Renal cortex interstitium (tissue), 11 donors: ENCODE measurements at regions not wholly inside any gene's neighbourhood (a gene's known extent, or its start where the extent isn't known, plus 50 kb on each side); places are given as distances from the start of the nearest gene placed in this dataset.

Experiments used
- DNase-seq, 11 donors: peaks; one replicate each; pipeline ENCODE4 v3.0.0-alpha.2; 2013; ENCODE audit warnings: low read depth in 9 of 11, low spot score in 4 of 11; ENCODE audit errors: extremely low read depth in 1 of 11

DNA sequence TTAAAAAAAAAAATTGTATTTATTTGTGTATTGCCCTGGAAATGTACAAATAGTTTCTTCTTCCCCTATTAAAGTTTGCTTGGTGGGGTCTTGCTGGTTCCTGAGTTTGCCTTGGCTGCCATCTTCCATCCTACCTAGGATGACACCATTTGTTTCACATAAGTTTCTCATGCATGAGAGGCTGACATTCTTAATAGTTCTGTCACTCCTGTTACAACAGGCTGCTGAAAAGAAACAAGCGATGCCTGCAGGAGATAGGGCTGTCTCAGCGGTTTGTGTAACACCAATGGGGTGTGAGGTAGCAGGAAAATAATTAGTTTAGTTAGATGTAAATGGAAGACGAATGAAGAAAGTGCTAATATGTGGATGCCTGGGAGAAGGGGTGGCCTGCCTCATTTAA lies 1000.9 kb upstream of the RBFOX1 start:
- DNase-seq, result no peak

DNA sequence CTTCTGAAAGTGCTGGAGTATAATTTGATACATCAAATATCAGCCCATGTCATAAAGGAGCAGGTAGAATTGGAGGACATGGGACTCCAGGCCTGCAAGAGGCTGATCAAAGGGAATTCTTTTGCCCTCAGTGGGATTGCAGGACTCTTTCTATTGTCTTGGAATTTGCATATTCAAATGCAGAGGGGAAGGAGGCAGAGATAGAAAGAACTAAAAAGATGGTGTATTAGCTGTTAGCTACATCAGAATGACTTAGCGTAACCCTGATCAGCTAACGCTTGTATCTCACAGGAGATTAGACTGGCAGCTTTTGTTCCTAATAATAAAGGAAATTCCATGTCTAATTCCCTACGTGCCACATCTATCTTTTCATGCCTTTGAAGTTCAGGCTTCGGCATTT lies 1014.7 kb upstream of the RBFOX1 start:
- DNase-seq, result no peak

DNA sequence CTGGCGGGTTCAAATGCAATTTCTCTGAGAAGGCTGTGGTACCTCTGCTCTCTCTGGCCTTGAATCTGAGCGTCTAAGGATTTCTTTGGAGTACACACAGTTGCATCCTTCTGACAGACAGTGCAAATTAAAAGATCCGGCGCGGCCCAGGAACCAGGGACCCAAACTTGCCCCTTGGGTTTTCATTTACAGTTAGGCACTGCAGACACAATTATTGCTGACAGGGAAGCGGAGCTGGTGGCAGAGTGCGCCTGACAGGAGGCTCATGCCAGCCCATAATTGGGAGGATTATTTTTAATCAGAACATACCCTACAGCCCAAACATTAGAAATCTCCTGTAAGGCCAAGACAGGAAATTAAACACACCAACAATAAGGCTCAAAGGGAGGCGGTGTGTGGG lies 1023.4 kb upstream of the RBFOX1 start:
- no peak for DNase-seq

DNA sequence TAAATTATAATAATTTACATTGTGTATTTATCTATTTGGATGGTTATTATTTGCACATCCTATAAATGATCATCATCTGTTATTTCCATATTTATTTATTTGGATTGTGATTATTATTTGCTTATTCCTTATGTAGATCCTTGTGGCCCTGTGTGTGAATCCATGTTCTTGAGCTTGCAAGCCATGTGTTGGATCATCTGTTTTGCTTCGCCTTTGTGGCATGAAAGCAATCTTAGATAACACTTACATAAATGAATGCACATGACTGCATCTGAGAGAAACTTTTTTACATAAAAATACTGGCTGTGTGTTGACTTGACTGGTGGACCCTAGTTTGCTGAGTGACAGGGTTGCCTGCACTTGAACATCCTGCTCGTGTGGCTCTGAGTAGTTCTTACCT lies 1024.5 kb upstream of the RBFOX1 start:
- DNase-seq, result no peak

DNA sequence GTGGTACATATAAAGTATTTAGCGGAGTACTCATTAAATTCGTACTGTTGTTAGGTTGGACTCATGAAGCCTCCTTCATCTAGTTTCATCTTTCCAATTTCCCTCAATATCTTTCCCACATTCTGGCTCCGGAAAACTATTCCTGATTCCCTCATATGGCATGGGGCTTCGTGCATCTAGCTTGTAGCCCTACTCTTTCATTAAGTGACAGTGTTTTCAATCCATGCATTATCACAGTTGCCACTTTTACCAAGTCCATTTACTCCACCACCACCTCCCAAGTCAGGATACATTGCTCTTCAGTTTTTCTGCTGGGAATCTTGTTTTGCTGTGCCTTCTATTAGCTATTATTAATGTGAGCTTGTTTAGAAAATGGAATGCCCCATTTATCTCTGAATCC lies 1032.1 kb upstream of the RBFOX1 start:
- DNase-seq, result no peak

DNA sequence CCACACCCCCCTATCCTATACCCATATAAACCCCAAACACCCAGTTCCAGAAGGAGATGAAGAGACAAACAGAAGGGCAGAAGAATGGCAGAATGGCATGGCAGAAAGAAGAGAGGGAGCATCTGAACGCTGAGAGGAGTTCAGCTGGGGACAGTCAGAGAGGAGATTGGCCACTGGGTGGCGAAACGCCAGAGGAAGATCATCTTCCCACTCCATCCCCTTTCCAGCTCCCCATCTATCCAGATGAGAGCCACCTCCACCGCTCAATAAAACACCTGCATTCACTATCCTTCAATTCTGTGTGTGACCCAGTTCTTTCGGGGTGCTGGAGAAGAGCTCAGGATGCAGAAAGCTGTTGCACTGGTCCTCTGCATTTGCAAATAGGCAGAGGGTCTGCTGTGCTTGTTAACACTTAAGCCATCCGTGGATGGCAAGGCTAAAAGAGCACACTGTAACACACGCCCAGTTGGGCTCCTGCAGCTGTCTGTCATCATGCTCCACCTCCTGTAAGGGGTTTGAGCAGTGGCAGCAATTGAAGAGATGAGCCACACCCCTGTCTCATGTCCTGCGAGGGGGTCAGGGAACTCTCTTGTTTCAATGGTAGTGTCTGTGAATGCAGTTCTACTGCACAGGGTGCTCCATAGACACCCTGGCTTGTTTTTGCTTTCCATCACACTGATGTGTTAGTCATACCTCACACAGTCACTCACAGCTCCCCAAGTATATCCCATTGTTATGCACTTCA lies 1034.8 kb upstream of the RBFOX1 start:
- no peak for DNase-seq

DNA sequence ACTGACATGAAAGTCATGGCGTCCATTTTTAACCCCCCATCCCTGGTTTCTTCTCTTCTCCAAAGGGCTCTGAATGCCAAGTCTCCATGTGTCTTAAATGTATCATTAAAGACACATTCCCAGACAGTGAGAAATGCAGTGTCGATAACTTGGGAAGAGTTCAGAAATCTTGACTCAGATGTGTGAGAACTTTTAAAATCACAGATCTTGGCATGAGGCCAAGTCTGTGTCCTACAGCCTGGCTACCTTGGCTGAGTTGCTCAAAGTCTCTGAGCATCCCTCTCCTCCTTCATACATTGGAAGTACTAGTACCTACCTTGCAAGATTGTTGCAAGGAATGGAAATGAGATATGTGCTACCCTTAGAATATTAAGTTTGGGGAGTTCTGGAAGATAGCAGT lies 1046.5 kb upstream of the RBFOX1 start:
- no peak for DNase-seq

DNA sequence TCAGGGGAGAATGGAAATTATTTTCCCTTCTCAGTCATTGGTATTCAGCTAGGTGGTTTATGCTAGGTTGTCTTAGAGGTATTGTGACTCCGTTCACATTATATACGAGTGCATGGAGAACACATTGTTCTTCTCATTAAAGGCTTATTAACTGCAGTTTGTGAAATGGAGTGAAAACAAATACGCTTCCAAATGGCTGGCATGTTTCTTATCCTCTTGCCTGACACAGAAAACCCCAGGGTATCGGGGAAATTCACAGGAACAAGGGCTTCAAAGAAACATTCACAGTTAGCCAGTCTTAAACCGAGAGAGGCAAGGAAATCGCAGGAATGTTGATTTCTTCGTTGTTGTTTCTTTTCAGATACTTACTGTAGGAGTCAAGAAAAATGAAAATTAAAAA lies 1047.9 kb upstream of the RBFOX1 start:
- DNase-seq, result no peak

DNA sequence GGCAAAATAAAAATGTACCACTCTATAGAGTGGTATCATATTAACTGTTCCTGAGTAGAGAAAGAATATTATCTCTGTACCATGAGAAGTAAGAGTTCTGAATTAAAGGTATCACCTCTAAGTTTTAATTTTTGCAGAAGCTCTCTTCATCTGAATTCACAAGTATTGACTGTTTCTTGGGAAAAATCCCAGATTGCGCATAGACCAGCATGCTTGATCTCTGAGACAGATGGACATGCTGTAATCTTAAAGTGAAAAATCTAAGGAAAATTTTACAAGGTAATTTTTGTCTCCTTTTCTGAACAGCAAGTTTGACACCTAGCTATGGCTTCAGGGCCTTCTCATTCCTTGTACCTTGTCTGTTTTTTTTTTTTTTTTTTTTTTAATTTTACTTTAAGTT lies 1050.7 kb upstream of the RBFOX1 start:
- no peak for DNase-seq

DNA sequence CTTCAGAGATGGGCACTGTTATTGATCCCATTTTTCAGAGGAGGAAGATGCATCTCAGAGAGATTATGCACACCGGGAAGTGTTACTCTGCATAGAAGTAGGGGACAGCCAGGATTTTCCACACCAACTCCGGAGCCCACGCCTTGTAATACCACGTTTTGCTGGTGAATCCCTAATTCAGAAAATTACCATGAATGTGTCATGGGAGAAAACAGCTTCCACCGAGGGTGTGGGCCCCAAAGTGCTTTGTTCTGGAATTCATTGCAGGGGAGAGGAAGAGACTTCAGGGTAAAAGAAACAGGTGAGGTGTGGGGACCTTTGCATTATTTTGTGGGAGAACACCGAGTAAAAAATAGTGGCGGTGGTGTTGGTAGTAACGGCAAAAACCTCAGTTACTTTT lies 1051.4 kb upstream of the RBFOX1 start:
- DNase-seq, result no peak

DNA sequence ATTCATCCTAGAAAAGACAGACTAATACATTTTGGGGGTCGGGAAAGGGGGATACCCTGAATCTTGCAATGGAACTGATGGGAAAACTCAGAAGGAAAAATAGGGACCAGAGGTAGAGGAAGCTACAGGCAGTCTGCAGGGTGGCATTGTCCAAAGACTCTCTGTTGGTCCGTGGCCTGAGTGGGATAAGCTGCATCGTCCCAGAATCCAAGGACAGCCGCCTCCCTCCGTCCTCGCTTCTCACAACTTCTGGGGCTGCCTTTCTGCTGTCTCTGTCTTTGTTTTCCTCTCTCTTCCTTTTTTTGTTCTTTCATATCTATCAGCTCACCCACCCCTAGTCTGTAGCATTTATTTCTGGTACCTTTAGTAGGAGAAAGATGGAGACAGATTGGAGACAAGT lies 1052.6 kb upstream of the RBFOX1 start:
- DNase-seq, result no peak

DNA sequence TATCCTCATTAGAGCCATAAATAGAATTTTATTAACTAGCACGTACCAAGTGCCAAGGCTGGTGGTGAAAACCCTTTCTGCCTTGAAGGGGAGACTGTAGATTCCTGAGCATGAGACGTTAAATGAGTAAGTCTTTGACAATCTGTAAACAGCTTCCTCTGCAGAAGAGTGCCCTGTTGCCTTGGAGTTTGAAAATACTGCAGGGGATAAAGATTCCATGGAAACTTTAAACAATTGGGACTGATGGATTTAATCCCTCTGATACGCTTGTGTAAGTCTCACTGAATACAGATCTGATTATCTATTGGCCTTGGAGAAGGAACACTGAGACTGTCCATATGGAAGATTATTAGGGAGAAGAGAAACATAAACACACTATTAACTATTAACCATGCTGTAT lies 1053.4 kb upstream of the RBFOX1 start:
- no peak for DNase-seq

DNA sequence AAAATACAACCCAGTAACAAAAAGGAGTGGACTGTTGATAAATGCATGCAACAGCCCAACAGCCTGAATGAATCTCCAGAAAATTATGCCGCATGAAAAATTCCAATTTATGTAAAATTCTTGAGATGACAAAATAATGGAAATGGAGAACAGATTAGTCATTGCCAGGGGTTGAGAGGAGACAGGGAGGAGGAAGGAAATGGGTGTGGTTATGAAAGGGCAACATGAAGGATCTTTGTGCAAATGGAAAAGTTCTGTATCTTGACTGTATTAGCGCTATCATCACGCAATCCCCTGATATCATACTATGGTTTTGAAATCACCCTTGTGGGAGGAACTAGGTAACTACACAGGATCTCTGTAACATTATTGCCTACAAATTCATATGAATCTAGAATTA lies 1058.3 kb upstream of the RBFOX1 start:
- no peak for DNase-seq

DNA sequence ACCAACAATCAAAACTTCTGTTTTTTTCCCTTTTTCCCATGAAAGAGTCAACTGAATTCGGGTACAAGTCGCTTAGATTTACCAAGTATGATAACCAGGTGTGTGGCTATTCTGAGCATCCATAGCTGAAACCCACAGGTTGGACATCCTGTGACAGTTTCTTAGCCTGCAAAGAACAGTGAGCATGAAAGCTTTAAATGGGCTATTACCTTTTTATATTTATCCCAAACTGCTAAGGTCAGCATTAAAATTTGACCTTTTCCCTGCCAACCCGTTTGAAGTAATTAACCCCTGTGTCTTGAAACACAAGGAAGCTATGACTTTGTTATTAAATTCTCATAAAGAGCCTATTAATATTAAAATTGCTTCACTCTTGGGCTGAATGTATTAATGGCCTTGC lies 1065.0 kb upstream of the RBFOX1 start:
- DNase-seq, result no peak

DNA sequence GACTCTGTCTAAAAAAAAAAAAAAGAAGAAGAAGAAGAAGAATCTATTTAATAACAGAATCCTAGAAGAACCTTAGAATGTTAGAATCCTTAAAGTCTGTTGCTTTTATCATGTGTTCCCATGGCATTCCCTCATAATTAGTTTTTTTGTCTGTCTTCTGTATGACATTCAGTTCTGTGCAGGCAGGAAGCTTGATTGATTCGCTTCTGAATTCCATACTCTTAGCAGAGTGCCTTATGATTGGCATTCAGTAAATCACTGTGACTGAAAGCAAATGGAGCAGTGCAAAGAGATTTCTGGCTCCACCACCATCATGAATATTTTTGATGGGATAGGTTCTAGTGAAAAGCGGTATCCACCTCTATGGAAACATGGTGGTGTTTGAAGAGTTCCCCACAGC lies 1065.9 kb upstream of the RBFOX1 start:
- DNase-seq, result no peak

DNA sequence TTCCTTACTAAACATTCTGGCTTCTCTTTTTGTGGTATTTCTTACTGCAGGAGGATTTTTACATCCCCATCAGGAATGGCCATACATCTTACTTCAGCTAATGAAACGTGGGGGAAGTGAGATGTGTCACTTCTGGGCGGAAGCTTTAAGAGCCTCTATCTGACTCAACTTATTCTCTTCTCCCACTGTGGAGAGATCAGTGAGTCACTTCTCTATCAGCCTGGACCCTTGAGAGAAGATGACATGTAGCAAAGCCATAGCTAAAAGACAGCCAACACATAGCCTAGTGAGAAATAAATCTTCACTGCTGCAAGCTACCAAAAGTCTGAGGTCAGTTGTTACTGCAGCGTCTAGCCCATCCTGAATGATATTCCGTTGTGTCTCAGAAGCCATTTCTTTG lies 1066.7 kb upstream of the RBFOX1 start:
- DNase-seq, result no peak

DNA sequence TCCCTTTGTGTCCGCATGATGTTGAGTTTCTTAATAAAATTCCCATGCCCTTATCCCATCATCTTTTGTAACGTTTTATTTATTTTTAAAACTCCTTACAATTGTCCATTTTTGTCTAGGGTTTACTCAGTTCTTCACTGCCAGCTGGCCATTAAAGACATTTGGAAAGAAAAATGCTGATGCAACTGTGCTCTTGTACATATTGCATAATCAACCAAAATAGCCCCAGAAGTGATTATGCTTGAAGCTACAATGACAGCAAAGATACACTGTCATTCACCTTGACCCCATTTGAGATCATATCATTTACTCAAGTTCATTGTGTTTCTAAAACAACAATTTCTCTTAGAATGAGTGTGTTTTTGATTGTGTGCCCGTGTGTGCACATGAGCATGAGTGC lies 1074.6 kb upstream of the RBFOX1 start:
- no peak for DNase-seq

DNA sequence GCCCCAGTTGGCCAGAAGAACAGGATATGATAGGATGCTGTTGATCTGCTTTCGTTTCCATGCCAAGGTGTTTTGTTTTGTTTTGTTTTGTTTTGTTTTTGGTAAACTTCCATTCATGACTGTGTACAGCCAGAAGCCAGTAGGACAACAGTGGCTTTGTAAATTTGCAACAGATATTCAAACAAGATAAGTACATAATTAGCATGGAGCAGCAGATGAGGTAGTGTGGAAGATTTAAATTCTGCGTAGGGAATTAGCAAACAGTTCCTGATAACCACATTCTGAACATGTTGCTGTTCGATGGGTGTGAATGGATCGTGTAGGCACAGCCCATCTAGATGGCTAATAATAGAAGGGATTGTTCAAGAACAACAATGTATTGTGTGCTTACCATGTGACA lies 1080.1 kb upstream of the RBFOX1 start:
- no peak for DNase-seq

DNA sequence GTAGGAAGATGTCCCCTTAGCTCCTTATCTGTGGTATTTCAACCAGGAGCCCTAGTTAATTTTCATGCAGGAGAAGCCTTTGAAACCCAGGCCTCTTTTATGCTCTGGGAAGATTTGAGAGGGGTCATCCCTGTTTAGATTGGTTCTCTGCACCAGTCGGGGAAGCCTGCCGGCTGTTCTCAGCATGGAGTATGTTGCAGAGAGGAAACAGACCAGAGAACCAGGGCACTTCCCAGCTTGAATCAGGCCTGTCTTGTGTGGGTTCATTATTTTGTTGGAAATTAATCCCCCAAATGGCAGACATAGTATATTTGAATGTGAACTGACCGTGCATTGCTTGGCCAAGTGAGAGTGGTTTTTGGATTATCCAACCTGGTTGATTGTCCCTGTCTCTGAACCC lies 1082.1 kb upstream of the RBFOX1 start:
- DNase-seq, result no peak

DNA sequence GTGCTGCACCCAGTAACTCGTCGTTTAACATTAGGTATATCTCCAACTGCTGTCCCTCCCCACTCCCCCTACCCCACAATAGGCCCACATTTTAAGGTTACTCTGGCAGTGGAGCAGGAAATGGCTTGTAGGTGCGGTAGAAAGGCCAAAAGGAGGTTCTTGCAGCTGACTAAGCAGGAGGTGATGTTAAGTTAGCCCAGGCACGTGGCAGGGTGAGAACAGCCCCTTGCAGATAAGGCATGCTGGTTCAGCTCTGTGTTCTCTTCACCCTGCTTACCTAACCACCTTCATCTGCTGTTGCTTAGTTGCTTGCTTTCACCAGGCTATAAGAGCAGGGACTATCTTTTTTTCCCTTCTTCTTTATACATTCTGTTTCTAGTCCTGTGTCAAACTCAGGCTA lies 1082.8 kb upstream of the RBFOX1 start:
- DNase-seq, result no peak

DNA sequence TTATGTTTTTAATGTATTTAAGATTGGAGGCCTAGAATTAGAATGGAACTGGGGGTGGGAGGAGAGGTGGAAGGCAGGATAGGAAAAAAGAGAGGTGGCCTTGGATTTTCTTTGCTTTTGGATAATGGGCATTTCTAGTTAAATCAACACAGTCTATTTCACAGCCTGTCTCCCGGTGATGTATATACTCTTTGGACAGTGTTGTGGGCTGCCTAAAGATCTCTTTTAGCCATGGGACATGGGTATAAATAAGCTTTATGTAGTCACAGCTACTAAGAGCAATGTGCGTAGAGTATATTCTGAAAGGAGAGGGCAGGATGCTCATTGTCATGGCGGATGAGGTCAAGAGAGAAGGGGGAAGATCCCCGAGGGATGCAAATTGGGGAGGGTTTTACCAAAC lies 1084.4 kb upstream of the RBFOX1 start:
- DNase-seq, result no peak

DNA sequence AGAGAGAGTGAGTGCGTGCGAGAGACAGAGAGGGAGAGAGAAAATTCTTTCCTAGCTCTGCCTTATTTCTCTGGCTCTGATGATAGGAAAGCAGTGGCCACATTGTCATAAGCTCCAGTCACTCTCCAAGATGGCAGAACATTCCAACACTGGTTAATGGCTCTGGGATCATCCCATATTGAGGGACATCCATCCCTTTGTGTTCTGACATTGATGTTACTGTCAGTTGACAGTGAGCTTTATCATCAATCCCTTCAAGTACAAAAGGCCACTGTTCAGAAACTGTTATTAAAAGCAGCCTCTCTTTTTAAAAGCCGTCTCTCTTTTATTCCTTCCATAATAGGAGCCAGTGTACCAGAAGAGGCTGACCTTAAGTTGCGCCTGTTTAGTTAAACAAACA lies 1084.9 kb upstream of the RBFOX1 start:
- no peak for DNase-seq
